ENCODE measurements at regions not wholly inside any gene's neighbourhood (a gene's known extent, or its start where the extent isn't known, plus 50 kb on each side); places are given as distances from the start of the nearest gene placed in this dataset.

DNA sequence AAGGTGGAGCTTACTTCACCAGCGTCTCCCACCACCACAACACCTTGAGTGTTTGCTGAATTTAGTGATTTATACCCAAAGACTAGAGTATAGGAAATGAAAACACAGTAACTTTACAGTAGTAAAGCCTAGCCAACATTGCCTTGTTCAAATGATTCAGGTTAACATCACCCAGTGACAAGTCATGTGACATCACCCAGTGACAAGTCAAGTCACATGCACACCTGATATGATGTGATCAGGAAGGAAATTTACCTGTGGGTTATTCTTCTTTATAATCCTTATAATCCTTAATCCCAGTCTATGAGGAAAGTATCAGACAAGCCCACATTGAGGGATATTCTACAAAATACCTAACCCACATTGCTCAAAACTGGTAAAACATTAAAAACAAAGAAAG is 545.6 kb upstream of the MEF2C start:
- DNase-seq (ENCODE audit: low read depth in 2 of 2), result no peak
- TF ChIP-seq, protein P1, sequence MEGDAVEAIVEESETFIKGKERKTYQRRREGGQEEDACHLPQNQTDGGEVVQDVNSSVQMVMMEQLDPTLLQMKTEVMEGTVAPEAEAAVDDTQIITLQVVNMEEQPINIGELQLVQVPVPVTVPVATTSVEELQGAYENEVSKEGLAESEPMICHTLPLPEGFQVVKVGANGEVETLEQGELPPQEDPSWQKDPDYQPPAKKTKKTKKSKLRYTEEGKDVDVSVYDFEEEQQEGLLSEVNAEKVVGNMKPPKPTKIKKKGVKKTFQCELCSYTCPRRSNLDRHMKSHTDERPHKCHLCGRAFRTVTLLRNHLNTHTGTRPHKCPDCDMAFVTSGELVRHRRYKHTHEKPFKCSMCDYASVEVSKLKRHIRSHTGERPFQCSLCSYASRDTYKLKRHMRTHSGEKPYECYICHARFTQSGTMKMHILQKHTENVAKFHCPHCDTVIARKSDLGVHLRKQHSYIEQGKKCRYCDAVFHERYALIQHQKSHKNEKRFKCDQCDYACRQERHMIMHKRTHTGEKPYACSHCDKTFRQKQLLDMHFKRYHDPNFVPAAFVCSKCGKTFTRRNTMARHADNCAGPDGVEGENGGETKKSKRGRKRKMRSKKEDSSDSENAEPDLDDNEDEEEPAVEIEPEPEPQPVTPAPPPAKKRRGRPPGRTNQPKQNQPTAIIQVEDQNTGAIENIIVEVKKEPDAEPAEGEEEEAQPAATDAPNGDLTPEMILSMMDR (IDR thresholded peaks at IDR 0.05; ENCODE audit: low read depth, low read length), result no peak
- no peak overlapping the region for H3K4me3 ChIP-seq (replicated peaks in 1 of 2; ENCODE audit: low read depth in 2 of 2, low read length in 2 of 2)

DNA sequence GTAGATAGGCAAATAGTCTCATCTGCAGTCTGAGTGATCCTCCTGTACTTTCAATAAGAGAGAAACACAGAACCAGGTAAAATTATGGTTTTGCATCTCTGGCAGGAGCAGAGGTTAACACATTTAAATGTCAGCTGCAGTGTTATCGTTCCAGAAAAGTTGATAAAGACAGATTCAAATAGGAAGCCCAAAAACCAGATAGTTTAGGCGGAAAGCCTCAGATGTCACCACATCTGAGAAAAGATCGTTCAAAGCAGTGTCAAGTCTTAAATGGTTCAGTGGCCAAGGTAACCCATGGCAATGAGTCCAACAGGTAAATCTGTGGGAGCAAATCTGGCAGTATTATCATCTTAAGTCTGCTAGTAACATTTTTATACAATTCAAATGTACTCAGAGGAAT is 542.1 kb upstream of the MEF2C start:
- TF ChIP-seq, protein P1 (IDR thresholded peaks at IDR 0.05; ENCODE audit: low read depth, low read length), result no peak
- no peak for DNase-seq (ENCODE audit: low read depth in 2 of 2)
- H3K4me3 ChIP-seq (replicated peaks in 1 of 2; ENCODE audit: low read depth in 2 of 2, low read length in 2 of 2), result no peak overlapping the region

DNA sequence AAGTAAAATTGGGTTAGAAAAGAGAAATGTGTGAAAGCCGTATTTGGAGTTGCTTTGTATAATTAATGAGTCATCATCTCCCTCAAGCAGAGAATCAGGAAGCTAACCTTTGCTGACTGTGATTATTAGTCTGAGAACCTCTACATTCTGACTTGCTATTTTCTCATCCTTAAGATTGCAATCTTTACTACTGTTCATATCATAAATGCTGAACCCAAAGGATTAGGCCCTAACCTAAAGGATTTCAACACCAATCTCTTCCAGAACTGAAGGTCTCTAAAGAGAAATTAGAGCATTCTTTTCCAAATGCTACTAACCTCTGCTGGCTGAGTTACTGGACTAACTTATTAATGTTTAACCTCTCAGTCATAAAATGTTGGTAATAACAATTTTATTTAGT is 538.1 kb upstream of the MEF2C start:
- no peak overlapping the region for H3K4me3 ChIP-seq (replicated peaks in 1 of 2; ENCODE audit: low read depth in 2 of 2, low read length in 2 of 2)
- peak in 1 of 2 donors; percentile 41 for DNase-seq (ENCODE audit: low read depth in 2 of 2)
- TF ChIP-seq, protein P1 (IDR thresholded peaks at IDR 0.05; ENCODE audit: low read depth, low read length), result no peak

DNA sequence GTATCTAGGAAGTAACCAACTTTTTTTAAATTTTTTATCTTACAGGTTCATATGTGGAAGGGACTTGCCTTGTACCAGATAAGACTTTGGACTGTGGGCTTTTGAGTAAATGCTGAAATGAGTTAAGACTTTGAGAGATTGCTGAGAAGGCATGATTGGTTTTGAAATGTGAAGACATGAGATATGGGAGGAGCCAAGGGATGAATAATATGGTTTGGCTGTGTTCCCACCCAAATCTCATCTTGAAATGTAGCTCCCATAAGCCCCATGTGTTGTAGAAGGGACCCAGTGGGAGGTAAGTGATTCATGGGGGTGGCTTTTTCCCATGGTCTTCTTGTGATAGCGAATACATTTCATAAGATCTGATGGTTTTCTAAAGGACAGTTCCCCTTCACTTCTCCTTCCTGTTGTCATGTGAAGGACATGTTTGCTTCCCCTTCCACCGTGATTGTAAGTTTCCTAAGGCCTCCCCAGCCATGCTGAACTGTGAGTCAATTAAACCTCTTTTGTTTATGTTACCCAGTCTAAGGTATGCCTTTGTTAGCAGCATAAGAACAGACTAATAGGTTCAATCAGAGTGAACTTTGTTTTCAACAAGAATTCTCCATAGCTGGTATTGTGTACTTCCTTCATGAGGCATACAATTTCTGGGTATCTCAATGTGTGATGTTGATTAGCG is 535.6 kb upstream of the MEF2C start:
- H3K4me3 ChIP-seq (replicated peaks in 1 of 2; ENCODE audit: low read depth in 2 of 2, low read length in 2 of 2), result no peak overlapping the region
- peak in 1 of 2 donors; percentile 49 for DNase-seq (ENCODE audit: low read depth in 2 of 2)
- TF ChIP-seq, protein P1 (IDR thresholded peaks at IDR 0.05; ENCODE audit: low read depth, low read length), result no peak

DNA sequence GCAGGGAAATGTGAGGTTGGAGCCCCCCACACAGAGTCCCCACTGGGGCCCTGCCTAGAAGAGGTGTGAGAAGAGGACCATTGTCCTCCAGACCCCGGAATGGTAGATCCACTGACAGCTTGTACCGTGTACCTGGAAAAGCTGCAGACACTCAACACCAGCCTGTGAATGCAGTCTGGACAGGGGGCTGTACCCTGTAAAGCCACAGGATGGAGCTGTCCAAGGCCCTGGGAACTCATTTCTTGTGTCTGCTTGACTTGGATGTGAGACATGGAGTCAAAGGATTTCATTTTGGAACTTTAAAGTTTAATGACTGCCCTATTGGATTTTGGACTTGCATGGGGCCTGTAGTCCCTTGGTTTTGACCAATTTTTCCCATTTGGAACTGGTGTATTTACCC is 535.0 kb upstream of the MEF2C start:
- H3K4me3 ChIP-seq (replicated peaks in 1 of 2; ENCODE audit: low read depth in 2 of 2, low read length in 2 of 2), result no peak overlapping the region
- TF ChIP-seq, protein P1 (IDR thresholded peaks at IDR 0.05; ENCODE audit: low read depth, low read length), result no peak
- no peak for DNase-seq (ENCODE audit: low read depth in 2 of 2)

DNA sequence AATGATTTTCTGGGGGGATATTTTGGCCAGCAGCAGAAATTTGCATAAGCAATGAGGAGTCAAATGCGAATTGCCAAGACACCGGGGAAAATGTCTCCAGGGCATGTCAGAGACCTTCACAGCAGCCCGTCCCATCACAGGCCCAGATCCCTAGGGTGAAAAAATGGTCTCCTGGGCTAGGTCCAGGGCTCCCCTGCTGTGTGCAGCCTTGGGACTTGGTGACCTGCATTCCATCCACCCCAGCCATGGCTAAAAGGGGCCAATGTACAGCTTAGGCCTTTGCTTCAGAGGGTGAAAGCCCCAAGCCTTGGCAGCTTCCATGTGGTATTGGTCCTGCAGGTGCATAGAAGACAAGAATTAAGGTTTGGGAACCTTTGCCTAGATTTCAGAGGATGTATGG is 534.5 kb upstream of the MEF2C start:
- TF ChIP-seq, protein P1 (IDR thresholded peaks at IDR 0.05; ENCODE audit: low read depth, low read length), result no peak
- no peak overlapping the region for H3K4me3 ChIP-seq (replicated peaks in 1 of 2; ENCODE audit: low read depth in 2 of 2, low read length in 2 of 2)
- no peak for DNase-seq (ENCODE audit: low read depth in 2 of 2)

DNA sequence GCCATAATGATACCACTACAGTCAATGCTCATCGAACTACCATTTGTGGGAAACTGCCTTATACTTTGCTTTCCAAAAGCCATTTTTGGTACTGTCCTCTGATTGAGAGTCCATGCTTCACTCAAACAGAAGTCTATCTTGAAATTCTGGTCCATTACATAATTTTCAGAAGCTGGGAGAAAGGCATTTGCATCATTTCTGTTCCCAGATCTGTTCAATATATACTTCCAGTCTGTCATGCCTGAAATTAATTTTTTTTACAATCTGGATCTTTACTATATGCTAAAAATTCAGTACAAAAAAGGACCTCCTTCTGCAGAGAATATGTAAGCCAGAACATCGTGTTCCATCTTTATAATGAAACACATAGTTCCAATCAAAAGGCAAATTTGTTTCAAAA is 528.9 kb upstream of the MEF2C start:
- no peak overlapping the region for H3K4me3 ChIP-seq (replicated peaks in 1 of 2; ENCODE audit: low read depth in 2 of 2, low read length in 2 of 2)
- TF ChIP-seq, protein P1 (IDR thresholded peaks at IDR 0.05; ENCODE audit: low read depth, low read length), result no peak
- no peak for DNase-seq (ENCODE audit: low read depth in 2 of 2)

Data from cardiac fibroblast (primary cell).